Femur (tissue), 1 donor: ENCODE measurements at regions not wholly inside any gene's neighbourhood (a gene's known extent, or its start where the extent isn't known, plus 50 kb on each side); places are given as distances from the start of the nearest gene placed in this dataset.

Experiments used
- DNase-seq: peaks from one replicate; pipeline ENCODE4 v3.0.0-alpha.2; 2017

DNA sequence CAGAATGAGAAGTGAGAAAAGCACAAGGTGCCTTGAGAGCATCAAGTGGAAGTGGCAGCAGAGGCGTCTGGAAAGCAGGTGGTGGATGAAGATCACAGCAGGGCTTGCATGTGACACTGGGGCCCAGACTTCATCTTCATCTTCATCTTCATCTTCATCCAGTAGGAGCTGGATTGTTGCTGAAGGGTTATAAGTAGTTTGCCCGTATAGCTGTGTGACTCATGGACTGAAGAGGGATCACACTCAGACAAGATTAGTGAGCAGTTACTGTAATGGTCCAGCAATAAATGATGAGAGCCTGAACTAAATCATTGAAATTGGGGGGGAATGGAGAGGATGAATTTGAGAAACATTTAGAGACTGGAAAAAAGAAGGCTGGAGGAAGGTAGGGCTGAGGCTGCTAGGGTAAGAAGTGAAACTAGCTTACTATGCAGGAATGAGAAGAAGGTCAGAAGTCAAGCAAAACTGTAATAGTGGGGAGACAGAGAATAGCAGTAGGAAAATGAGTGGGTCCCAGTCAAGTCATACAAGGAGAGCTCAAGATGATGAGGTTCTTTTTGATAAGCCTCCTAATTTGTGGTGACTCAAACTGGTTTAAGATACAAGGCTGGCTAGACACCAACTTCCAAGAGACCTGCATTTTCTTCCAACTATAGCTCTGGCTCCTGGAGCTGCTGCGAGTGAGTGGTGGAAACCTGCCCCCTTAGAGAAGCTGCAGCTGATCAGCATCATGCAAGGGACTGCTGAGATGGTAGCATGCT lies 92.3 kb upstream of the BEND6 start:
- no peak for DNase-seq

DNA sequence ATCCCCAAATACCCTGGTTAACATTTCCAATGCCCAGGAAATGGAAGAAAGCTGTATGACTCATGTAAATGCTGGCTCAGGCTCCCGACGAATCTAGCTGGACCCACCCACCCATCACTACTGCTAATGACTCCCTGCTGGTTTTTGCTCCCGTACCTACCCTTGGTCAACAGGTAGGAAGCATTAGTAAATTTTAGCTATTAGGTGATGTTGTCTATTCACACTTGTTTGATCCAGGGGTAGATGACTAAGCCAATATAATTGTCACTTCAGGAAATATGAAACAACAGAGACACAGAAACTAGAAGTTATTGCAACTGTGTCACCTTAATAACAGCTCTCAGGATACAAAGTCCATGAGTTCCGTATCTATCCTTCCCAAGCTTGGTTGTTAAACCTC lies 94.4 kb upstream of the BEND6 start:
- DNase-seq: no peak

DNA sequence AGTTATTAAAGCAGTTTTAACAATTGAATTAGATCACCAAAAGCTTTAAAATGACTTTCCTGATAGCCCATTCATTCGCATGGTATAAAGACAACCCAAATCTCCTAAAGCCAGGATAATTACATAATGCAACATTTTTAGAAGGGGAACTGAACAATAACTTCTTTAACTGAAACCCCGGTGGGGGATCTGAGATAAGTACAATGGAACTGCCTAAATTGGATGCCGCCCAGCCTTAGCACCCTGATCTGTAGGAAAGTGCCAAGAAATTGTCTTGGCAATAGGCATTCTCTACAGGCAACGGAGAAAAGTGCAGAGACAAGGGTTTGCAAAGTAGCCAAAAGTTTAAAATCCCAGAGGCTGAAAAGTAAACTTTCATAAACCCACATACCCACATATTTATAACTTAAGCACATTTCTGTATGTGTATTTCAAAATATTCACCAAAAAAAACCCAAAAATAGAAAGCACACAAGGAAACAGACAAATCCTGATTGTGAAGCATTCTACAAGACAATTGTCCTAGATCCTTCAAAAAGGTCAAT lies 98.8 kb upstream of the BEND6 start:
- DNase-seq: no peak

DNA sequence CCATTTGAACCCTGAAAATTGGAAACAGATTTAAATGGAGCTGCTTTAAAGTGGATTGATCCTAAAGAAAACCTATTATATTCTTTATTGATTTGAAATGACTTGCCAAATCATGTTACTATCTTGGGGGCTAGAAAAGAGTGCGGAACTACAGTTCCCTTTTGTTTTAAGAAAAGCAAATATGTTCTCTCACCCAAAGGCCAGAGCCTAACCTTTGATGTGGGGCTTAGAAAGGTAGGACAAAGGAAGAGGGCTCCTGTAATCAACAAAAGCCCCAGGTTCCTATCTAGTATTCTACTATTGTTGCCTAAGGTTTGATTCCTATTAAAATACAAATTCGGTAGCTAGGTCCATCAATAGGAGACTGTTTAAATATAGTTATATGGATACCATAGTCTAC lies 100.8 kb upstream of the BEND6 start:
- no peak for DNase-seq

DNA sequence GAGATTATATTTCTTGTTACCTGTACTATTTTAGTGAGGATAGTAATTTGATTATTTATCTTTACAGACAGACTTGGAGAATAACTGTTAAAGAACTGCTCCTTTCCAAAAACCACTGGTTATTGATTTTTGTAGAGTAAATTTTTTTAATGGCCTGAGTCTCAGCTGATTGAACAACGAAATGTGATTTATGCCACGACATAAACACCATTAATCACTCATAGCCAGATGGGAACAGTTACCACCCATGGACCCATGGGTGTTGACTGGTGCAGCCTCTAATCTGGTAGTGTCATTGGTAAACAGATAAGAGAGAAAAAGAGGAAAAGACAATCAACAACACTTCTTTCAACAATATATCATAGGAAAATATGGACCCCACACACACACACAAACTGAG lies 101.4 kb upstream of the BEND6 start:
- no peak for DNase-seq

DNA sequence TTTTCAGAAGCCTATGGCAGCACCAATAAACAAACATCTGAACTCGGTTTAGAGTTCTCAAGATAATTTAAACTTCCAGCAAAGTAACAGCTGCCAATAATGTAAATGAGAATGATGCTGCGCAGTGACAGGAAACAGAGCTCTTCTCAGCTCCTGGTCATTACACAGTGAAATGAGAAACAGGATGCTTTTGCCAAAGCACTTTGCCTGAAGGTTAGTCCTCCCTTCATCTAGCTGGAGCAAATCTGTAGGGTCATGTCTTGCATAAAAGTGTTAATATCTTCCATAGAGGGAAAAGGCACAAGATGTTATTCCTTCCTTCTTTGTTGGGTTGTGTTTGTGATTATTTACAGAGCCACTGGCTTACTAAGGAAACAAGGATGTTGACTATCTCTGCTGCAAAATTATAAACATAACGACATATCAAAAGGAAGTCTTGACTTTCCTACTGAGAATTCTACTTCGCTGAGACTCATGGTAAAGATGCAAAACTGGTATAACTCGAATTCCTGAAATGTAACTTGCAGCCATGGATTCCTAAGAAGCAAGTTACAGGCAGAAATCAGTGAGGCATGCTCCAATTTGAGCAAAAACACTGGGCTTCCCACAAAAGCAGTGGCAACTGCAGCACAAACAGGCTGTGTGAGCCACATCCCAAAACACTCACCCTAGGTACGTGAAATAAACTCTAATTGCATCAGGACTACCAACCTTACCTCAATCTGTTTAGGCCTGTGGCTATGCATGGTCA lies 102.5 kb upstream of the BEND6 start:
- no peak for DNase-seq

DNA sequence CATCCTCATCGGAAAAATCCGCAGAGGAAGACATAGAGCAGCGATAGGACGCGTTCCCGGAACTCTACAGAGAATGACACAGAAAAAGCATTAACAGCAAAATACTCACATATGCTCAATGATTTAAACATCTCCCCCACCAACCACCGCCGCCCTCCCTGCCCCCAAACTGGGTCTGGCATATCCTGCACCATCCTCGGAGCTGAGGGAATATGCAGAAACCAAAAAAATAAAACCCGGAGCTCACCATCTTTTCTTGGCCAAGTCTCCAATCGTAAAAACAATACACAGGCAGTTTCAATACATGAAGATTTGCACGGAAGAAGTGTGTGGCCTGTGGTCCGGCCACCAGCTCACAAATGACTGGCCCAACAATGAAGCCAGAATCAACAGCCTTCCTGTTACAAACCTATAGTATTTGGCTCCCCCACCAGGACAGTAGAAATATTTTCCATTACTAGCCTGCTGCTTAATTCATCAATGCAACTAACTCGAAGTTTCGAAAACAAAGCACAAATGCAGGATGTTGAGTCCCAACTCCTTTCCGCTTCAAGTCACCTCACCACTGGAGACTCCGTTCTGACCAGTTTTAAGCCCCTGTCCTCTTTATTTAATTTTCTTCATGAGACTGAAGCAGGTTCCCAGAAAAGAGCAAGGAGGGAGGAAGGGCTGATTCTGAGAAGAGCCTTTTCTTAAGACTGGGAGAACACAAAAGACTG lies 103.2 kb upstream of the BEND6 start:
- peak; percentile 74 for DNase-seq

DNA sequence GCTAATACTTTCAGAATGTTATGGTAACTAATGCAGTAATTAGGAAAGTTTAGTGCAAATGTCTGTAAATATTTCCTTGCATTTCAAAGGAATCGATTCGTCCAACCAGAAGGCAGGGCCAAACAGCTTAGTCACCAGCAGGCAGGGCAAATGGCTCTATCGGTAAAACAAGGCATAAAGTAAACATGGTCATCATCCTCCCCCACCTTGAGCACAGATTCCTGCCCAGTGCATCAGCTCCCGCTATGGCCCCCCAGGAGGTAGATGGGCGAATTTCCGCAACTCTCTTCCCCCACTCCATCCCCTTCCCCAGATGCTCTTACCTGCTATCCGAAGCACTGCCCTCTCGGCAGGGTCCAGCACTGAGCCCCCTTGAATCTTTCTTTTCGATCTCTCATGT lies 103.8 kb upstream of the BEND6 start:
- DNase-seq: no peak

DNA sequence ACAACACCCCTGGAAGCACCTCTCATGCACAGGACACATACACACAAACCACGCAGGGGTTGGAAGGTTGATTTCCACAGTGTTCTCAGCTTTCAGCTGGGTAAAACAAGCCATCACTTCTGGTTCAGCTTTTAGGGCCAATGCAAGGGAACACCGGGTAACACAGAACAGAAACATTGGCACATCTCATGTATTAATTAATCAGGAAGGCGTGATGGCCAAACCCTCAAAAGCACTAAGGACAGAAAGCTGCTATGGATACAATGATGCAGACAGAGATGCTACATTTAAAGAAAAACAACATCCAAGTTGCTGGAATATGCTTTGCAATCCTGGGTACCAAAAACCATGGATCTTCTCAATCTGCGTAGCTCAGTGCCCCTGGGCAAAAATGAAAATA lies 104.3 kb upstream of the BEND6 start:
- no peak for DNase-seq

DNA sequence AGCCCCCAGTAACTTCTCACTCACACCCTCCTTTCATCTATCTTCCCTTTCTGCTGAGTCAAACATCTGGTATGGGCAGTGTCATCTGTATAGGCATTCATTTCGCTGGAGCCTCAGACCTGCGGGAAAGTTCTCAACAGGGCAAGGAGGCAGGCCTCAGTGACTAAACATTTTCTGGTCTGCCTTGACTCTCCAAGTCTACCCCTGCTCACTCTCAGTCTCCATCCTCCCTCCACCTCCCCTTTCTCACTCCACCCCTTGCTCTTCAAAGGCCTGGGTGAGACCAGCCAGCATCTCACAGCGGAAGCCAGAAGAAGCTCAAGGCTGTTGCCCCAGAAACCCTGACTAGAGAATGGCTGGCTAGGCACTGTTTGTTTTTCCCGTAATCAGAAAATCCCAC lies 105.0 kb upstream of the BEND6 start:
- DNase-seq: no peak

DNA sequence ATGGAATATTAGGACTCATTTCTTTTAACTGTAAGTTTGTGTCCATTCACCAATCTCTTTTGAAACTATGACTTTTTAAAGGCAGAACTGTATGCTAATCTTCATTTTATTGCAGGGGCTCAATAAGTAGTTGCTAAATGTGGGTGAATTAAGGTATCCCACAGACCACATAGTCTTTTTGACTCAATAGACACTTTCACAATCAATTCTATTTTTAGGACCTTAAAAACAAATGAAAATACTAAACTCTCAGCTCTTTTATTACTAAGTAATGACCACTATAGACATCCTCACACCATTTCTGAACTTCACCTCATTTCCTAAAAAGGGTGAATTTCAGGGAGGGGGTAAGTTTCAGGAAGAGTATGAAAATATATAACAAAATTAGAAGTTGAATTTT lies 106.8 kb upstream of the BEND6 start:
- no peak for DNase-seq

DNA sequence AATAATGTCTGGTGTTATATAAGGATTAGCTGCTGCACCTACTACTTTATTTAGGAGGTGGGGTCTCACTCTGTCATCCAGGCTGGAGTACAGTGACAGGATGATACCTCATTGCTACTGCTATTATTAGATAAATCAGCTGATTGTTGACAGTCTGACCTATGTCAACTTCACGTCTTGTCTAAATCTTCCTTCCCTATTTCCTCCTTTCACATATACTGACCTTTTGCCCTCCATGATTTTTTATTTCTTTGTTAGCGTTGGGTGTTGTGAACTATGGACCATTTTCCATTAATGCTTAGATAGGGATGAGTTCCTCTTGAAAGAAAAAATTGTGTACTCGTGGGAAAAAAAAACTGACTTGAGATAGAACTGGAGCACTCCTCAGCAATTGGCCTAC lies 109.9 kb upstream of the BEND6 start:
- no peak for DNase-seq

DNA sequence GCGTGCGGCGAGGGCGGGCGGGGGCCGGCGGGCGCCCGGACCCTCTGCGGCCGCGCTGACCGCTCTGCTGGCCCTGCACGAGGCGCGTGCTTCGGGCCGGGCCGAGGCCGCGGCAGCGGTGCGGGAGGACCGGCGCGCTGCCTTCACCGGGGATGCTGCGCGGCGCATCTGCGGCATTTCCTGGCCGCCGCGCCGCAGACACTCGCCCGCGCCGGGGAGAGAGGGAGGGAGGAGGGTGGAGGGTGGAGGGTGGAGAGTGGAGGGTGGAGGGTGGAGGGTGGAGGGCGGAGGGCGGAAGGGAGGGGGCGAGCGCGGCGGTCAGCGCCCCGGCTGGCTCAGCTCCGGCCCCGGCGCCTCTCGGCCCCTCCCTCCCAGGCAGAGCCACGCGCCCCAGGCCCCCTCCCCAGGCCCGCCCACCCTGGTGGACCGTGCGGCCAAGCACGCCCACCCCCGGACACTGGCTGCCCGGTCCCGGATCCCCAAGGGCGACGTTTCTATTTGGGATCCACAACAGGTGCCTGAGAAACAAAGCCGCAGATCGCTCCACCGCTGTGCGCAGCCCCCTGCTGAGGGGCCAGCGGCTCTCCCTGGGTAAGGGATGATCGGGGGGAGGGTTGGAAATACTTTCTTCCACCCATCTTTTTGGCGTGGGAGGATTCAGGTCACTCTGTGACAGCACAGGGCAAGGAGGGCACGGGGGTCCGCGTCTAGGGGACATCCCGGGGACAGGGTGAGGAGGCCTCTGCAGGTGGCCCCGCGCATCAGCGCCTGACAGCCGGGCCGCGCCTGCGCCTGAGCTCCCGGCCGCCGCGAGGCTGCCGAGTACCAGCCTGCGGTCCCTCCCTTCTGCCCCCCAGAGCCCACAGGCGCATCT lies 111.2 kb upstream of the BEND6 start:
- DNase-seq: peak; percentile 88

DNA sequence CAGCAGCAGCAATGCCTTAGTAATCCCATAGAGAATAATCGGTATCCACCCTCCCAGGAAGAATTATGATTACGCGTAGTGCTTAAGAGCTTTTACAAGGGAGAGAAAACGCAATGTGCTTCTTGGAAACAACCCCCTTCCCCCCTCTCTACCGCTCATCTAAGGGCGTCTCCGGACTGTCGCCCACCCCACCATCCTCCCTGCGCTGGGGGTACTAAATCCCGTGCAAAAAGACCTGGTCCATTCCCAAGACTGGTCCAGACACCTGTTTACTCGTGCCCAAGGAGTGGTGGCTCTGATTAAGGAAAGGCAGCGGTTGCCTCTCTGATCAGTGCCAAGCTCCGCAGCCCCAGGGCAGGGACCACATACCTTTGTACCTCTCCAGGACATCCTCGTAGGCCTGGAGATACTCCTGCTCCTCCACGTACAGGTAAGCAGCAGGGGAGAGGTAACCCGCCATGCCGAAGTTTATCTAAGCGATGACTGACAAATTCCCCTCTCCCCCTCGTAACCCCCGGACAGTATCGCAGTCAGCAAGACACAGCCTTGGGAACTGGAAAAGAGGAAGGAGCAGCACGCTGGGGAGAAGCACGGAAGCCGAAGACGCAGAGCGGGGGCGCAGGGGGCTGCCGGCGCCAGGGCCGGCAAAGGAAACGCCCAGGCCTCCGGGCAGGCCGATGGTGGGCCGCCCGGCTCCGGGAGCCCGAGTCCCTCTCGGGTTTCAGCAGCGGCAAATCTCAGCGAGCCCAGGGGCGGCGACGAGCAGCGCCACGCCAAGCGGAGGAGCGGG lies 112.0 kb upstream of the BEND6 start:
- DNase-seq: peak; percentile 70

DNA sequence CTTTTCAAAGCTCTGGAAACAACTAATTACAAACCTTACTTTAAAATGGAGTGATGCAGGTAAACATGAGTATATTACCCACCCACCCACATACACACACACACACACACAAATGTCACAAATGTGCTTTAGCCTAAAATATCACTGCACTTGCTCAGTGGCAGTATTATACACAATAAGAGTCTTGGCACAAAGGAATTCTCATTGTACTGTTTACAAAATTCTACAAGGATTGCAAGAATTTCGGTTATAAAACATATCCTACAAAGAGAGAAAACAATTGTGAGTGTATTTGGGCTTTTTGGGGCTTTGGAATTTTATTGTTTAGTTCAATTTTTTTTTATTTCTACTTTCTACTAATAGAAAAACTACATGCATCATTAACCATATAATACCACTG lies 113.2 kb upstream of the BEND6 start:
- no peak for DNase-seq

DNA sequence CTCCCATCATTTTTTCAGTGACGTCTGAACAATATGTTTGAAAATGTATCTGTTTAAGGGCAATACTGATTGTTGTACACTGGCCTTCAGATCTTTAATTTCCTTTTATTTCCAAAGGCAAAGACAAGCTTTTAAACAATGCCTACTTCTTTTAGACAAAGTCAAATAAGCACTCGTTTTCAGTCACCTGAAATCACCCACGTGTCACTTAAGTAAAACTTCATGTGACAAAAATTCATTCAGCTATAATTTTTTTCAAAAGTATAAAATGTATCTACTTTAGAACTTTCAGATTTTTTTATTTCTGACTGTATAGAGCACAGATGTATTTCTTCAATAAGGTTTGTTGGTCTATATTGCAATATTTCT lies 113.5 kb upstream of the BEND6 start:
- no peak for DNase-seq

DNA sequence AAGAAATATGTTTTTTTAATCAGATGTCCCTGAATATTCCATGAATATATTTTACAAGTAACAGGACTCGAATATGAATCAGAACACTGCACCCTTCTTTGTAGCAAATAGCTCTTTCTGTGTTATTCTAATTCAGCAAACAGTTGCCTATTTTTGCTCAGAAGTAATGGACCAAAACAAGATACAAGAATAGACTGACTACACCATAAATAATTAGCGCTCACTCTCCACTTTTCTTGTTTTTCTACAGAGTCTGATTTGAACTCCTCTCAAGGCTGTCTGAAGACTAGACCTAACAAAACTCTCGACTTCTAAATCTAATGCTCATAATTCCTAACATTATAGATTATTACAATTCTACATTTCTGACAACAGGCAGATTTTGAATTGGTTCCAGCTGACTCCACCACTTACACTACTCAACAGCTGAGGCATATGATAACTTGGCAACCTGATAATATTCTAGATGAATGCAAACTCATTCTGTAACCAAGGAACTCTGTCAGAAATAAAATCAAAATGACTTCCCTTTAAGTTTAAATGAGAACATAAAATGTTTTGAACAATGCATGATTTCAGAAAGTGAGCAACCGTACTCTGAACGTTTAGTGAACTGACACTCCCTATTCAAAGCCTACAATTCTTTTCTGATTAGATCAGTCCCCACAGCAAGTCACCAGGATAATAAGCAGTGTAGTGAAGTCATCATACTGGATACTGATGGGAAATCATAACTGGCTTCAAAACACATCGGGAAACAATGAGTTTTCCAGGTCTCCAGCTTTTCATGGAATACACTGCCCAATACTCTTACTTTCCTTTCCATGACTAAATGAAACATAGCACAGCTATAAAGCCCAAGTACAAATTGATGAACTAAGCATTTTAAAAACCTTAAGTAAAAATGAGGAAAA lies 114.2 kb upstream of the BEND6 start:
- DNase-seq: no peak

DNA sequence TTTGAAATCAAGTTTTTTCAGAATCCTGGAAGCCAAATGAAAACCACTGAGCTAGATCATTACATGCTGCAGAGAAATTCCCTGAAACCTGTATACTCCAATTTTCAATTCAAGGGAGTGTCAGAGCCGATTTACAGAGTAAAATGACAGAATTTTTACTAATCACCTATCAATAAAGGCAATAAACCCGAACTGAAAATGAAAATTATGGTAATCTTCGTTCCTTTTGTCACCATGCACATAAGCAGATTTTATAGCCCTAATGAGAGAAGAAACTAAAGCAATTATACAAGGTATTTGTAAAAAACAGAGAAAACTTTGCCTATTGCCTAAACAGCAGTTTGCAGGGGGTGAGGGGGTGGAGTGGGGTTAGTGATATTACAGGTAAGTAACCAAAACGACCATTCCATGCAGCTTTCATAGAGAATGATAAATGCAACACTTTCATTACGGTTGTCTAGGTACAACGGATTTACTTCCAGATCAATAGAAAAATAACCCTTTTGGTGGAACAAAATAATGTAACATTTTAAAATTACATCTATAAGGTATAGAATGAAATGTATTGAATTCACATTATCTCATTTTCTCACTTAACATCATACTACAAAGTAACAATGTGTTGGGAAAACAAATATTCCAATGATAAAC lies 115.2 kb upstream of the BEND6 start:
- DNase-seq: no peak

DNA sequence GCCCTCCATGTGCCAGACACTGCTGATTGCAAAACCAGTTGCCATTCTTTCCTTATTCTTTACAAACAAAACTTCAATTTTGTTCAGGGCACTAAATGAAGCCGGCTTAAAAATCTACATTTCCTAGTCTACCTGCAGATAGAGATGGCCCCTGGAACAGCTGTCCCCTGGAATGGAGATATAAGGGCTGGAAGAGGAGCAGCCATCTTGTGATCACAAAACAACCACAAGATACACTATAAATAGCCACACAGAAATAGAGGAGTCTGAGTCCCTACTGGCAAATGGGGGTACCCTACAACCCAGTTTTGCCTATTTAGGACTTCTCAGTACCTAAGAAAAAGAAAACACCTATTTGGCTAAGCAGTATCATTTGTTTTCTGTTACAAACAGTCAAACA lies 115.9 kb upstream of the BEND6 start:
- no peak for DNase-seq

DNA sequence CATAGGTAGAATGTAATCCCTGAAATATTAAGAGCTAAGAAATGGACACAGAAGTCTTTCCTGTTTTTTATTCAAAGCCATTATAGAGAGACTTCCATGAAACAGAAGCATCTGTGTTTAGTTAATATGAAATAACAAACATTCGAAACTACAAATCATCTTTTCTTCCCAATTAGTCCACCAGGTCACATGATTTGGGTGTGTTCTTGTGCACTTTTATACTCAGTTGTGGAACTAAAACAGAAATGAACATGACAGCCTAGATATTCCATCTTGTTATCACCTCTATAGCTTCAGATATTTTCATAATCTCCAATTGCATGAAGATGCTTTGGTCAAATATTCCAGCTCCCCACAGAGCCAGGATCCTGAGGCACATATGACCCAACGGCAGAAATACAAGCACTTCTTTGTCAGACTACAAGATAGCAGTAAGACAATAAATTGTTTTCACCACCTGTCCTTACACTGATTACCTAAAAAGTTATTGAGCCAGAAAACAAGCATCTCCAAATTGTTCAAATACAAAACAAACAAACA lies 116.8 kb upstream of the BEND6 start:
- no peak for DNase-seq
